ENCODE measurements at regions not wholly inside any gene's neighbourhood (a gene's known extent, or its start where the extent isn't known, plus 50 kb on each side); places are given as distances from the start of the nearest gene placed in this dataset.

DNA sequence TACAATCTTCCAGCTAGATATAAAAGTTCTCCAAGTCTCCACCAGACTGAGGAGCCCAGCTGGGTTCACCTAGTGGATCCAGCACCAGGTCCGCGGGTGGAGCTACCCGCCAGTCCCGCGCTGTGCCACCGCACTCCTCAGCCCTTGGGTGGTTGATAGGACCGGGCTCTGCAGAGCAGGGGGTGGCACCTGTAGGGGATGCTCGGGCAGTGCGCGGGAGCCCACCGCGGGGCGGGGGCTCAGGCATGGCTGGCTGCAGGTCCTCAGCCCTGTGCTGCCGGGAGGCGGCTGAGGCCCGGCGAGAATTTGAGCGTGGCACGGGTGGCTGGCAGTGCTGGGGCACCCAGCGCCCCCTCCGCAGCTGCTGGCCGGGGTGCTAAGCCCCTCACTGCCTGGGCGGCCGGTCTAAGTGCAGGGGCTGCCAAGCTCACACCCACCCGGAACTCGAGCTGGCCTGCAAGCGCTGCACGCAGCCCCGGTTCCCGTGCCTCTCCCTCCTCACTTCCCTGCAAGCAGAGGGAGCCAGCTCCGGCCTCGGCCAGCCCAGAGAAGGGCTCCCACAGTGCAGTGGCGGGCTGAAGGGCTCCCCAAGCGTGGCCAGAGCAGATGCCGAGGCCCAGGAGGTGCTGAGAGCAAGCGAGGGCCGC lies 542.8 kb upstream of the PCDH9 start:
- Histone ChIP-seq H3K27me3 (ENCODE audit: insufficient read depth, poor library complexity, severe bottlenecking) (no peaks in the 10 kb centered on the region), H3K27ac (replicated peaks) (no peak overlapping the region), H3K4me3 (replicated peaks; ENCODE audit: insufficient read depth, low read length) (no peak overlapping the region)
- no peak for DNase-seq (ENCODE audit: low read depth in 1 of 2, low spot score in 1 of 2)
- TF ChIP-seq, protein P1, sequence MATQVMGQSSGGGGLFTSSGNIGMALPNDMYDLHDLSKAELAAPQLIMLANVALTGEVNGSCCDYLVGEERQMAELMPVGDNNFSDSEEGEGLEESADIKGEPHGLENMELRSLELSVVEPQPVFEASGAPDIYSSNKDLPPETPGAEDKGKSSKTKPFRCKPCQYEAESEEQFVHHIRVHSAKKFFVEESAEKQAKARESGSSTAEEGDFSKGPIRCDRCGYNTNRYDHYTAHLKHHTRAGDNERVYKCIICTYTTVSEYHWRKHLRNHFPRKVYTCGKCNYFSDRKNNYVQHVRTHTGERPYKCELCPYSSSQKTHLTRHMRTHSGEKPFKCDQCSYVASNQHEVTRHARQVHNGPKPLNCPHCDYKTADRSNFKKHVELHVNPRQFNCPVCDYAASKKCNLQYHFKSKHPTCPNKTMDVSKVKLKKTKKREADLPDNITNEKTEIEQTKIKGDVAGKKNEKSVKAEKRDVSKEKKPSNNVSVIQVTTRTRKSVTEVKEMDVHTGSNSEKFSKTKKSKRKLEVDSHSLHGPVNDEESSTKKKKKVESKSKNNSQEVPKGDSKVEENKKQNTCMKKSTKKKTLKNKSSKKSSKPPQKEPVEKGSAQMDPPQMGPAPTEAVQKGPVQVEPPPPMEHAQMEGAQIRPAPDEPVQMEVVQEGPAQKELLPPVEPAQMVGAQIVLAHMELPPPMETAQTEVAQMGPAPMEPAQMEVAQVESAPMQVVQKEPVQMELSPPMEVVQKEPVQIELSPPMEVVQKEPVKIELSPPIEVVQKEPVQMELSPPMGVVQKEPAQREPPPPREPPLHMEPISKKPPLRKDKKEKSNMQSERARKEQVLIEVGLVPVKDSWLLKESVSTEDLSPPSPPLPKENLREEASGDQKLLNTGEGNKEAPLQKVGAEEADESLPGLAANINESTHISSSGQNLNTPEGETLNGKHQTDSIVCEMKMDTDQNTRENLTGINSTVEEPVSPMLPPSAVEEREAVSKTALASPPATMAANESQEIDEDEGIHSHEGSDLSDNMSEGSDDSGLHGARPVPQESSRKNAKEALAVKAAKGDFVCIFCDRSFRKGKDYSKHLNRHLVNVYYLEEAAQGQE (IDR thresholded peaks at IDR 0.05; ENCODE audit: insufficient replicate concordance, low read depth): no peak
- no peak for TF ChIP-seq GABPA (IDR thresholded peaks at IDR 0.05; ENCODE audit: low read depth)

DNA sequence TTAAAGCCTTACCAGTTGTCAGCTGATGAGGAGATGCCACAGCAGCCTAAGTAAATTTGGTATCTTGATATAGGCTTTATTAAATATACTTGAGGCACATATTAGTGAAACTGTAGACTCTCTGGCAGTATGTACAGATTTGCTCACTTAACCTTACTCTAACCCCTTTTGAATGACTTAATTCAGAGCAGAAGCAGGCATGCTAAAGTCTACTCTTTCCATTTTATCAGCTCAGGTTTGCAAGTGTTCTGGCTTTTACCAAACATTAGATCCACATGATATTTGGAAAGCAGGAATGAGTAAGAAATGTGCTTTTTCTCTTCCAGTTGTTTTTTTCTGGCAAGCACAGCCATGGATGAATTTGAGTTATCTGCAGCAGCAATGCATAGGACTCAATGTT lies 541.0 kb upstream of the PCDH9 start:
- H3K27ac ChIP-seq (replicated peaks): no peak overlapping the region
- no peaks in the 10 kb centered on the region for H3K27me3 ChIP-seq (ENCODE audit: insufficient read depth, poor library complexity, severe bottlenecking)
- TF ChIP-seq GABPA (IDR thresholded peaks at IDR 0.05; ENCODE audit: low read depth): no peak
- TF ChIP-seq SPI1 (IDR thresholded peaks at IDR 0.05; ENCODE audit: borderline replicate concordance, low read depth): no peak
- no peak for TF ChIP-seq POLR2AphosphoS5 (IDR thresholded peaks at IDR 0.05; ENCODE audit: low read depth)
- TF ChIP-seq, protein P1 (IDR thresholded peaks at IDR 0.05; ENCODE audit: insufficient replicate concordance, low read depth): no peak
- TF ChIP-seq, protein P2, sequence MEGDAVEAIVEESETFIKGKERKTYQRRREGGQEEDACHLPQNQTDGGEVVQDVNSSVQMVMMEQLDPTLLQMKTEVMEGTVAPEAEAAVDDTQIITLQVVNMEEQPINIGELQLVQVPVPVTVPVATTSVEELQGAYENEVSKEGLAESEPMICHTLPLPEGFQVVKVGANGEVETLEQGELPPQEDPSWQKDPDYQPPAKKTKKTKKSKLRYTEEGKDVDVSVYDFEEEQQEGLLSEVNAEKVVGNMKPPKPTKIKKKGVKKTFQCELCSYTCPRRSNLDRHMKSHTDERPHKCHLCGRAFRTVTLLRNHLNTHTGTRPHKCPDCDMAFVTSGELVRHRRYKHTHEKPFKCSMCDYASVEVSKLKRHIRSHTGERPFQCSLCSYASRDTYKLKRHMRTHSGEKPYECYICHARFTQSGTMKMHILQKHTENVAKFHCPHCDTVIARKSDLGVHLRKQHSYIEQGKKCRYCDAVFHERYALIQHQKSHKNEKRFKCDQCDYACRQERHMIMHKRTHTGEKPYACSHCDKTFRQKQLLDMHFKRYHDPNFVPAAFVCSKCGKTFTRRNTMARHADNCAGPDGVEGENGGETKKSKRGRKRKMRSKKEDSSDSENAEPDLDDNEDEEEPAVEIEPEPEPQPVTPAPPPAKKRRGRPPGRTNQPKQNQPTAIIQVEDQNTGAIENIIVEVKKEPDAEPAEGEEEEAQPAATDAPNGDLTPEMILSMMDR (IDR thresholded peaks at IDR 0.05; ENCODE audit: insufficient read depth, low read length): no peak
- no peak for DNase-seq (ENCODE audit: low read depth in 1 of 2, low spot score in 1 of 2)
- no peak overlapping the region for H3K4me3 ChIP-seq (replicated peaks; ENCODE audit: insufficient read depth, low read length)

DNA sequence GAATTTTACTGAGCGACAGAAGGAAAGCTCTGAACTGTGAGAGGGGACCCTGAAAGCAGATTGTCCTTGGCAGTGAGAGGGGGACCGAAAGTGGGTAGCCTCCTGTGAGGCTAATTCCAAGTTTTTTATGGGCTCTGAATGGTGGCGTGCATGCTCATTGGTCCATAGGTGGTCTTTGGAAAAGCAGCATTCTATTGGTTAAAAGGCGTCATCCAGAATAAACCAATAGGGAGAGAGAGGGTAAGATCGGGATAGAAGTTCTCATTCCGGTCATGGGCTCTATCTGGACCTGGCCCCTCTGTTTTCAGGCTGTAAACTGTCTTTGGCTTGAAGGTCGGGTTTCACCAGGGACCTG lies 539.8 kb upstream of the PCDH9 start:
- H3K4me3 ChIP-seq (replicated peaks; ENCODE audit: insufficient read depth, low read length): no peak overlapping the region
- no peak for DNase-seq (ENCODE audit: low read depth in 1 of 2, low spot score in 1 of 2)
- TF ChIP-seq, protein P1 (IDR thresholded peaks at IDR 0.05; ENCODE audit: insufficient replicate concordance, low read depth): no peak
- TF ChIP-seq, protein P2 (IDR thresholded peaks at IDR 0.05; ENCODE audit: insufficient read depth, low read length): no peak
- no peak overlapping the region for H3K27ac ChIP-seq (replicated peaks)
- no peaks in the 10 kb centered on the region for H3K27me3 ChIP-seq (ENCODE audit: insufficient read depth, poor library complexity, severe bottlenecking)

Measured in HL-60 (cell line).